GM12878 (cell line): ENCODE measurements at regions not wholly inside any gene's neighbourhood (a gene's known extent, or its start where the extent isn't known, plus 50 kb on each side); places are given as distances from the start of the nearest gene placed in this dataset.

Experiments used
- ATAC-seq: fragments of 200-7000 bp; cut with Tn5 transposase; 3 replicates; pipeline ENCODE4 v1.9.1; 2020; ENCODE audit warnings: mild to moderate bottlenecking, moderate library complexity
- BruUV-seq: library from RNA; stranded (reverse); fragments of 400-500 nt; replicated peaks from 2 replicates; lab custom pipeline; 2021; lab: Mats Ljungman, UMichigan
- CTCF ChIA-PET: fragments of 300-600 bp; sonication (Branson Sonifier 250); formaldehyde crosslinking; extraction: SDS; loops from one replicate; lab custom pipeline; 2021; ENCODE audit warnings: inconsistent platforms; lab: Yijun Ruan, JAX
- POLR2A ChIA-PET: fragments of 350-600 bp; formaldehyde crosslinking; extraction: SDS; loops from one replicate; lab custom pipeline; 2021; ENCODE audit warnings: inconsistent platforms; lab: Charles Lee
- RAD21 ChIA-PET: fragments of 300-600 bp; sonication (Branson Sonifier 250); formaldehyde crosslinking; loops from one replicate; lab custom pipeline; 2023; ENCODE audit warnings: antibody characterized with exemption; ENCODE audit not compliant: unreplicated experiment; lab: Charles Lee
- SMC1A ChIA-PET: fragments of 300-600 bp; sonication (Branson Sonifier 250); formaldehyde crosslinking; loops from one replicate; lab custom pipeline; 2023; ENCODE audit not compliant: unreplicated experiment, uncharacterized antibody; lab: Charles Lee
- DNase-seq: peaks from one replicate; pipeline ENCODE4 v3.0.0-alpha.2; 2011; ENCODE audit warnings: low read depth, low spot score
- FAIRE-seq: peaks from 3 replicates; lab custom pipeline; 2011; peaks lifted over from hg19 to GRCh38; lab: Jason Lieb, UNC
- H2AFZ ChIP-seq: 2 replicates; pipeline ENCODE4 v1.6.0; 2011; ENCODE audit warnings: low read depth, low read length, control low read depth; ENCODE audit not compliant: control insufficient read depth
- H3K27ac ChIP-seq: 2 replicates; pipeline ENCODE4 v1.5.1; 2011; ENCODE audit warnings: control low read depth; ENCODE audit not compliant: control insufficient read depth, insufficient read depth
- H3K27me3 ChIP-seq, 2 experiments: replicated peaks in 1 of 2; 2 replicates each; pipeline versions ENCODE4 v1.6.0 to v1.6.1; 2011; ENCODE audit warnings: low read length in 1 of 2; ENCODE audit not compliant: control insufficient read depth in 2 of 2, insufficient read depth in 2 of 2
- H3K36me3 ChIP-seq, 2 experiments: 2 replicates each; pipeline ENCODE4 v1.5.1; 2011; ENCODE audit warnings: low read length in 1 of 2; ENCODE audit not compliant: control insufficient read depth in 2 of 2, insufficient read depth in 2 of 2
- H3K4me1 ChIP-seq: 2 replicates; pipeline ENCODE4 v1.6.1; 2011; ENCODE audit warnings: mild to moderate bottlenecking, low read length, moderate library complexity, mixed read lengths; ENCODE audit not compliant: control insufficient read depth, insufficient read depth
- H3K4me2 ChIP-seq: 2 replicates; pipeline ENCODE4 v1.6.0; 2011; ENCODE audit warnings: control low read depth; ENCODE audit not compliant: control insufficient read depth, insufficient read depth
- H3K4me3 ChIP-seq: fragments of 200-600 bp; sonication (generic); 2 replicates; pipeline ENCODE4 v1.5.1; 2016
- H3K79me2 ChIP-seq: 2 replicates; pipeline ENCODE4 v1.6.0; 2011; ENCODE audit warnings: low read length; ENCODE audit not compliant: control insufficient read depth, insufficient read depth
- H3K9ac ChIP-seq: 2 replicates; pipeline ENCODE4 v1.8.0; 2011; ENCODE audit warnings: low read length, control low read depth, mixed read lengths; ENCODE audit not compliant: control insufficient read depth, insufficient read depth
- H3K9me3 ChIP-seq: replicated peaks from 3 replicates; pipeline ENCODE4 v1.5.1; 2011; ENCODE audit warnings: mild to moderate bottlenecking, low read length; ENCODE audit not compliant: control insufficient read depth, insufficient read depth
- H4K20me1 ChIP-seq: 2 replicates; pipeline ENCODE4 v1.6.0; 2011; ENCODE audit not compliant: control insufficient read depth, insufficient read depth
- BACH1 ChIP-seq: fragments of 450-650 bp; IDR thresholded peaks from 2 replicates; pipeline ENCODE4 v1.6.1; 2017; ENCODE audit warnings: mild to moderate bottlenecking, borderline replicate concordance
- GATAD2B ChIP-seq: fragments of 450-650 bp; conservative IDR thresholded peaks from 2 replicates; pipeline ENCODE4 v1.6.1; 2017; ENCODE audit warnings: low read depth, mild to moderate bottlenecking, moderate library complexity
- HDAC2 ChIP-seq: fragments of 200-600 bp; sonication (generic); IDR thresholded peaks from 2 replicates; pipeline ENCODE4 v1.6.1; 2017
- HDAC6 ChIP-seq: fragments of 200-600 bp; sonication (generic); IDR thresholded peaks from one replicate; pipeline ENCODE4 v1.8.0; 2017; ENCODE audit warnings: antibody characterized with exemption; ENCODE audit not compliant: unreplicated experiment
- JUND ChIP-seq: IDR thresholded peaks from 2 replicates; pipeline ENCODE4 v1.6.1; 2012; ENCODE audit warnings: low read depth, mild to moderate bottlenecking, low read length, improper control_type of control experiment, moderate library complexity
- MAX ChIP-seq: IDR thresholded peaks from 2 replicates; pipeline ENCODE4 v1.6.1; 2012; ENCODE audit warnings: low read depth, low read length, improper control_type of control experiment
- MTA3 ChIP-seq: IDR thresholded peaks from 2 replicates; pipeline ENCODE4 v1.6.1; 2012; ENCODE audit warnings: low read length, inconsistent platforms, borderline replicate concordance
- RUNX3 ChIP-seq: IDR thresholded peaks from 2 replicates; pipeline ENCODE4 v1.6.1; 2012; ENCODE audit warnings: low read length, inconsistent platforms
- SP1 ChIP-seq: IDR thresholded peaks from one replicate; pipeline ENCODE4 v1.6.1; 2011; ENCODE audit warnings: low read depth, low read length
- SPI1 ChIP-seq: IDR thresholded peaks from 2 replicates; pipeline ENCODE4 v1.6.1; 2011; ENCODE audit warnings: low read depth, mild to moderate bottlenecking, low read length, moderate library complexity, borderline replicate concordance; ENCODE audit not compliant: insufficient read depth
- SREBF1 ChIP-seq: IDR thresholded peaks from 2 replicates; pipeline ENCODE4 v1.6.1; 2012; ENCODE audit warnings: mild to moderate bottlenecking, low read length
- SRF ChIP-seq, 2 experiments: IDR thresholded peaks; 2 replicates each; pipeline ENCODE4 v1.6.1; 2011; ENCODE audit warnings: low read depth in 2 of 2, low read length in 2 of 2, mild to moderate bottlenecking in 1 of 2, moderate library complexity in 1 of 2
- SUPT20H ChIP-seq: IDR thresholded peaks from 2 replicates; pipeline ENCODE4 v1.6.1; 2011; ENCODE audit warnings: low read depth, mild to moderate bottlenecking, low read length, moderate library complexity, borderline replicate concordance; ENCODE audit not compliant: control insufficient read depth
- SUZ12 ChIP-seq: fragments of 200-600 bp; sonication (generic); IDR thresholded peaks from one replicate; pipeline ENCODE4 v1.6.1; 2018; ENCODE audit warnings: antibody characterized with exemption, mild to moderate bottlenecking; ENCODE audit not compliant: unreplicated experiment
- ZNF384 ChIP-seq: IDR thresholded peaks from 2 replicates; pipeline ENCODE4 v1.6.1; 2012; ENCODE audit warnings: low read depth, mild to moderate bottlenecking, low read length, improper control_type of control experiment, borderline replicate concordance
- WGBS: methylation state at CpG from one replicate; pipeline ENCODE4 v1.1.6; 2016; ENCODE audit warnings: low lambda C conversion rate; ENCODE audit not compliant: insufficient replicate concordance, insufficient coverage; ENCODE audit errors: missing lambda C conversion rate; 5-methylcytosine and 5-hydroxymethylcytosine counted together
- in situ Hi-C: fragments of 300-500 bp; cut with MboI; formaldehyde crosslinking; loops from 9 replicates; pipeline ENCODE4 v1.14.3; 2018; ENCODE audit warnings: mixed read lengths
- intact Hi-C: fragments of 100-400 bp; cut with micrococcal nuclease; formaldehyde crosslinking; loops from one replicate; pipeline ENCODE4 v1.14.2; 2022; ENCODE audit not compliant: unreplicated experiment

GRCh38 chr1:24989082-24989481 lies 59.0 kb upstream of the RUNX3 start:
- H3K4me2 ChIP-seq = no peak overlapping the region

GRCh38 chr1:24988558-24988912 lies 58.5 kb upstream of the RUNX3 start:
- intact Hi-C loops (no loop called here), in situ Hi-C loops (no loop called here)
- 70% methylated on average over 6 of the region's 6 CpGs for WGBS

More at GRCh38 chr1:24989082-24989481, 59.0 kb upstream of the RUNX3 start:
- no peaks in the 10 kb centered on the region for H3K79me2 ChIP-seq
- WGBS = 61% methylated on average over 2 of the region's 2 CpGs
- H4K20me1 ChIP-seq = no peaks in the 10 kb centered on the region
- H3K9me3 ChIP-seq = peaks cover 5% of the 10 kb centered on the region; the same call in 1 of the 3 replicates
- no peaks in the 10 kb centered on the region for H3K36me3 ChIP-seq
- ChIA-PET SMC1A (interaction anchor here (0.9 to 4.6 kb wide), 2 partner anchors 8 to 16 kb away, joined by 4 to 28 read pairs; no protein-coding TSS in a partner anchor), POLR2A (interaction anchor here (0.9 kb wide), 1 partner anchor 14 kb away, joined by 3 read pairs; no protein-coding TSS in a partner anchor), RAD21 (interaction anchor here (1.2 to 1.3 kb wide), 3 partner anchors 14 to 63 kb away, joined by 3 to 6 read pairs (median 4); no protein-coding TSS in a partner anchor), CTCF (interaction anchor here (2.8 kb wide), 1 partner anchor 48 kb away, joined by 12 read pairs; no protein-coding TSS in a partner anchor)
- DNase-seq (no peak), FAIRE-seq (no peak), ATAC-seq (no peak)
- H3K27me3 ChIP-seq = no peaks in the 10 kb centered on the region
- no peak overlapping the region for H2AFZ ChIP-seq
- in situ Hi-C loops (no loop called here), intact Hi-C loops (no loop called here)
- no peak overlapping the region for H3K9ac ChIP-seq
- peaks cover 12% of the 10 kb centered on the region for H3K4me1 ChIP-seq
- no TSS peak for BruUV-seq
- no peak overlapping the region for H3K4me3 ChIP-seq
- no peak overlapping the region for H3K27ac ChIP-seq
- TF ChIP-seq BACH1 (no peak), SREBF1 (no peak), MAX (no peak), ZNF384 (no peak), SUPT20H (no peak), SRF (IDR thresholded peaks at IDR 0.05; ENCODE audit: low read depth in 2 of 2, low read length in 2 of 2) (no peak)
- TF ChIP-seq, all 136 proteins: peak for 0

More at GRCh38 chr1:24988558-24988912, 58.5 kb upstream of the RUNX3 start:
- TF ChIP-seq ZNF384 (no peak), JUND (no peak), SP1 (no peak), MAX (no peak), SPI1 (no peak), HDAC6 (no peak), HDAC2 (no peak), SUZ12 (no peak), RUNX3 (no peak), GATAD2B (no peak), MTA3 (no peak)
- Histone ChIP-seq H3K4me2 (no peak overlapping the region), H3K79me2 (no peaks in the 10 kb centered on the region), H3K36me3 (no peaks in the 10 kb centered on the region), H3K4me1 (peaks cover 12% of the 10 kb centered on the region), H3K27ac (no peak overlapping the region), H3K27me3 (no peaks in the 10 kb centered on the region), H4K20me1 (no peaks in the 10 kb centered on the region), H3K9ac (no peak overlapping the region), H3K9me3 (peaks cover 5% of the 10 kb centered on the region; the same call in 1 of the 3 replicates), H3K4me3 (no peak overlapping the region), H2AFZ (peak overlapping the region; percentile 56)
- ATAC-seq (no peak; the same call in 2 of the 3 replicates), DNase-seq (no peak), FAIRE-seq (no peak)
- SMC1A ChIA-PET = interaction anchor here (0.9 to 4.6 kb wide), 10 partner anchors 8 to 164 kb away, joined by 3 to 28 read pairs (median 4); partner anchors contain the start of gene RUNX3
- POLR2A ChIA-PET = interaction anchor here (0.8 to 1.5 kb wide), 8 partner anchors 10 to 869 kb away, joined by 3 to 11 read pairs (median 3); no protein-coding TSS in a partner anchor
- CTCF ChIA-PET = interaction anchor here (1.0 to 2.8 kb wide), 6 partner anchors 15 to 141 kb away, joined by 3 to 12 read pairs (median 4); no protein-coding TSS in a partner anchor
- BruUV-seq = no TSS peak
- RAD21 ChIA-PET = interaction anchor here (0.9 to 2.1 kb wide), 13 partner anchors 9 to 62 kb away, joined by 3 to 11 read pairs (median 4); no protein-coding TSS in a partner anchor
